Activated naive CD4-positive, alpha-beta T cell treated with anti-CD3 and anti-CD28 coated beads, Interleukin-2, amount 10 ng/mL, durations not matched to agents 7 days and 5 days (primary cell): ENCODE measurements at regions not wholly inside any gene's neighbourhood (a gene's known extent, or its start where the extent isn't known, plus 50 kb on each side); places are given as distances from the start of the nearest gene placed in this dataset.
A peak's percentile ranks its signal among the peaks of the same experiment; 100 is the strongest.

Experiments
- CTCF ChIA-PET: fragments of 350-600 bp; sonication (Branson Sonifier 250); formaldehyde crosslinking; loops from one replicate; lab custom pipeline; 2021; ENCODE audit warnings: antibody characterized with exemption; lab: Charles Lee
- DNase-seq: peaks from one replicate; pipeline ENCODE4 v3.0.0-alpha.2; 2020
- H3K27ac Mint-ChIP-seq: one replicate; pipeline ENCODE4 v1.8.0; 2021; ENCODE audit warnings: mild to moderate bottlenecking, moderate library complexity, mixed read lengths
- H3K27me3 Mint-ChIP-seq: one replicate; pipeline ENCODE4 v1.8.0; 2021; ENCODE audit warnings: mild to moderate bottlenecking, mixed read lengths
- H3K36me3 Mint-ChIP-seq: one replicate; pipeline ENCODE4 v1.8.0; 2021; ENCODE audit warnings: mixed read lengths
- H3K4me1 Mint-ChIP-seq: one replicate; pipeline ENCODE4 v1.8.0; 2021; ENCODE audit warnings: mixed read lengths
- H3K4me3 Mint-ChIP-seq: one replicate; pipeline ENCODE4 v1.8.0; 2021; ENCODE audit warnings: mild to moderate bottlenecking, moderate library complexity, mixed read lengths
- H3K9me3 Mint-ChIP-seq: one replicate; pipeline ENCODE4 v1.8.0; 2021; ENCODE audit warnings: mixed read lengths

DNA sequence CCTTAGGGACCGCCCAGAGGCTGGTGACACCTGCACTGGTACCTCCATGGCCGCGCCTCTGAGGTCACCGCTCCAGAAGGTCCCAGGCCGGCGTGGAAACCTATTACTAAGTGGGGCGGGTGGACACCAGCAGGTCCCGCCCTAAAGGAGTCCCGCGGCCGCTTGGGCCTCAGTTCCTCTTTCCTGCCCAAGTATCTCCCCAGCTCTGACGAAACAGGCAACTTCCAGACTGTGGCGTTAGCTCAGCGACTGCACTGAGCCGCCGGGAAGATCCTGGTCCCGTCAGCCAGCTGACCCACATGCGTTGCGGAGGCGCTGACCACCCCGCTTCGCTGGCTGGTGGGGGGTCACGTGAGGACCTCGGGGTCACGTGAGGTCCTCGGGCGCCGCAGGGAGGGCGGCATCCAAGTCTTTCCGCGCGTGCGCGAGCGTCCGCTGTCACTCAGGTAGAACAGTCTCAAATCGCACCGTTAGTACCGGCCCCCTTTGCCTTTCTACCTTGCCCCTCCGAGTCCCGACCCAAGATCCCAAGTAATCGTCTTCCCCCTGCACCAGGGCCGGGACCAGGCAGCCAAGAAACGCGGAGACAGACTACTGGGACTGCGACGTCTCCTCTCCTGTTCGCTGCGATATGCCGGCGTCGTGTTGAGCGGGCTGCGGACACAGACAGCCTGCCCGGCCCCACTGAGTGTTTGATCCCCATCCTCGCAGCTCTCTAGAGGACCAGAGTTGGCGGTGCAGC is 53.7 kb upstream of the KDM4C start:
- Mint-ChIP-seq H3K9me3 (peaks cover 3% of the 10 kb centered on the region), H3K4me3 (peak overlapping the region; percentile 78), H3K36me3 (no peaks in the 10 kb centered on the region), H3K4me1 (peaks cover 12% of the 10 kb centered on the region), H3K27me3 (no peaks in the 10 kb centered on the region), H3K27ac (peak overlapping the region; percentile 89)
- DNase-seq, result peak; percentile 80
- CTCF ChIA-PET, result interaction anchor here (1.5 kb wide), 1 partner anchor 22 kb away, joined by 4 read pairs; no protein-coding TSS in a partner anchor

DNA sequence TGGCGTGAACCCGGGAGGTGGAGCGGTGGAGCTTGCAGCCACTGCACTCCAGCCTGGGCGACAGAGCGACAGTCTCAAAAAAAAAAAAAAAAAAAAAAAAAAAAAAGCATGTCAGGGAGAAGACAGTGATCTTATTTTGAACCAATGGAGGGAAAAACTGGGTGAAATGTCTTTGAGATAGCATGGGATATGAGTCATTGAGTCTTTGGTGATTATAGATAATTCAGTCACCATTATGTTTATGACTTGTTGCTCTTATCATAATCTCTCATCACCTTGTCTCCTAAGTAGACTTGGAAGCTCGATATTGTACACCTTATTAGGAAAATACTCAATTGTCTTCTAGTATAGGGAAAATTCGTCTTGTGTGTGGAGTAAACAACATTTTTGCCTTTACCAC is 55.1 kb upstream of the KDM4C start:
- H3K4me3 Mint-ChIP-seq, result peak overlapping the region; percentile 78
- peak overlapping the region; percentile 89 for H3K27ac Mint-ChIP-seq
- H3K4me1 Mint-ChIP-seq, result peaks cover 12% of the 10 kb centered on the region
- no peaks in the 10 kb centered on the region for H3K9me3 Mint-ChIP-seq
- no peaks in the 10 kb centered on the region for H3K36me3 Mint-ChIP-seq
- CTCF ChIA-PET, result interaction anchor here (1.5 kb wide), 1 partner anchor 20 kb away, joined by 4 read pairs; no protein-coding TSS in a partner anchor
- no peak for DNase-seq
- H3K27me3 Mint-ChIP-seq, result no peaks in the 10 kb centered on the region

- Mint-ChIP-seq H3K4me1 (no peaks in the 10 kb centered on the region), H3K27me3 (no peaks in the 10 kb centered on the region), H3K27ac (no peak overlapping the region), H3K4me3 (no peak overlapping the region), H3K9me3 (no peaks in the 10 kb centered on the region), H3K36me3 (no peaks in the 10 kb centered on the region)
- DNase-seq, result no peak
- CTCF ChIA-PET, result no interaction called here
Measured at GRCh38 chr9:6696178-6696577, 50.6 kb upstream of the GLDC start.

GRCh38 chr9:6695121-6695814 is 49.7 kb upstream of the GLDC start:
- Mint-ChIP-seq H3K4me3 (no peak overlapping the region), H3K27me3 (no peaks in the 10 kb centered on the region), H3K9me3 (no peaks in the 10 kb centered on the region), H3K36me3 (no peaks in the 10 kb centered on the region), H3K4me1 (no peaks in the 10 kb centered on the region), H3K27ac (no peak overlapping the region)
- no peak for DNase-seq
- CTCF ChIA-PET, result no interaction called here
